Esophagus squamous epithelium (tissue), 5 donors: ENCODE measurements at regions not wholly inside any gene's neighbourhood (a gene's known extent, or its start where the extent isn't known, plus 50 kb on each side); places are given as distances from the start of the nearest gene placed in this dataset.

Experiments
- DNase-seq: peaks from one replicate; lab custom pipeline; 2025; lab: John Stamatoyannopoulos, UW
- H3K27ac ChIP-seq, 4 donors: fragments of 200-600 bp; sonication (generic); one replicate each; pipeline ENCODE4 v1.5.1; 2016 to 2019; ENCODE audit warnings: mild to moderate bottlenecking in 1 of 4
- H3K27me3 ChIP-seq, 4 donors: fragments of 200-600 bp; sonication (generic); 1 replicate in 3 of 4; 2 replicates in 1 of 4; pipeline versions ENCODE4 v1.5.1 to v1.6.0; 2017 to 2021; ENCODE audit warnings: antibody characterized with exemption in 1 of 4
- H3K36me3 ChIP-seq, 3 donors: fragments of 200-600 bp; sonication (generic); one replicate each; pipeline ENCODE4 v1.5.1; 2016 to 2019
- H3K4me1 ChIP-seq, 3 donors: fragments of 200-600 bp; sonication (generic); one replicate each; pipeline ENCODE4 v1.5.1; 2017 to 2019
- H3K4me3 ChIP-seq, 4 donors: fragments of 200-600 bp; sonication (generic); 1 replicate in 3 of 4; 2 replicates in 1 of 4; pipeline ENCODE4 v1.5.1; 2016 to 2019; ENCODE audit warnings: mild to moderate bottlenecking in 2 of 4, moderate library complexity in 1 of 4
- H3K9me3 ChIP-seq, 3 donors: fragments of 200-600 bp; sonication (generic); one replicate each; pipeline ENCODE4 v1.5.1; 2016 to 2019
- POLR2A ChIP-seq, 4 donors: fragments of 450-650 bp; IDR thresholded peaks; one replicate each; pipeline ENCODE4 v1.6.1; 2017; ENCODE audit warnings: antibody characterized with exemption in 4 of 4, mild to moderate bottlenecking in 4 of 4, moderate library complexity in 3 of 4
- WGBS, 2 donors: methylation state at CpG; one replicate each; pipeline ENCODE4 v1.1.5; 2018; 5-methylcytosine and 5-hydroxymethylcytosine counted together
- intact Hi-C: fragments of 100-400 bp; cut with DNase I; formaldehyde crosslinking; loops from one replicate; pipeline ENCODE4 v1.15.0; 2022
- TF ChIP-seq, protein P1 (sequence below), 6 experiments: fragments of 450-650 bp in 4 of 6; fragments of 200-600 bp in 2 of 6; sonication (generic) in 2 of 6; IDR thresholded peaks; one replicate each; pipeline ENCODE4 v1.5.1; 2016 to 2019; ENCODE audit warnings: antibody characterized with exemption in 6 of 6, mild to moderate bottlenecking in 4 of 6, moderate library complexity in 4 of 6
- donor health status: DM: yes; HTN: yes; CAD: no.

DNA sequence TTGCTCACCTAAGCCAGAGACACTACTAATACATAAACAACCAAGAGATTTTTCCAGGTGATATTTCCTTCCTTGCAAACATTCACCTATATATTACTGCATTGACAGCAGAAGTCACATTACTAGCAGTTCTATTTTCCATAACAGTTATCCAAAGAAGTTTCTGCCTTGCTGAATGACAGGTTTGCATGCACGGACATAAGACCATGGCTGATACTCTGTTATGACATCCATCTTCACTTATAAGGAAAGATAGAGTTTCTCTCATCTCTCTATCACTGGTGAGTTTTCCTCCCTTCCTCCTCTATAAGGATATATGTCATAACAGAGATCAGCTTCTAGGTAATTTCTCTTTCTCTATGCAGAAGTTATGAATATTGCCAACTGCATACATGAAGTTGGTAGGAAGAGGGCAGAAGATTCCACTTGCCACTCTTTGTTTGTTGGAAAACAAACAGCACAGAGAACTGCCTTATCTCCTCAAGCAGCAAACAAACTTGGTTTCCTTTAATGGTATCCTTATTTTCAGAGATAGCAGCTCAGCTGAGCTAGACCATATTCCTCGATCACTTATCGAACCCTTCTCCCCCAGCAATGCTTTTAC, 557.0 kb downstream of the VRK1 start:
- H3K27ac ChIP-seq, result no peak overlapping the region
- no peaks in the 10 kb centered on the region for H3K36me3 ChIP-seq
- intact Hi-C loops, result no loop called here
- H3K9me3 ChIP-seq, result no peaks in the 10 kb centered on the region
- WGBS, 2 donors, result 50 to 69% methylated on average over 3 of the region's 3 CpGs
- H3K27me3 ChIP-seq, result peaks cover 0 to 12% (median 0%) of the 10 kb centered on the region in 4 donors
- TF ChIP-seq, protein P1, sequence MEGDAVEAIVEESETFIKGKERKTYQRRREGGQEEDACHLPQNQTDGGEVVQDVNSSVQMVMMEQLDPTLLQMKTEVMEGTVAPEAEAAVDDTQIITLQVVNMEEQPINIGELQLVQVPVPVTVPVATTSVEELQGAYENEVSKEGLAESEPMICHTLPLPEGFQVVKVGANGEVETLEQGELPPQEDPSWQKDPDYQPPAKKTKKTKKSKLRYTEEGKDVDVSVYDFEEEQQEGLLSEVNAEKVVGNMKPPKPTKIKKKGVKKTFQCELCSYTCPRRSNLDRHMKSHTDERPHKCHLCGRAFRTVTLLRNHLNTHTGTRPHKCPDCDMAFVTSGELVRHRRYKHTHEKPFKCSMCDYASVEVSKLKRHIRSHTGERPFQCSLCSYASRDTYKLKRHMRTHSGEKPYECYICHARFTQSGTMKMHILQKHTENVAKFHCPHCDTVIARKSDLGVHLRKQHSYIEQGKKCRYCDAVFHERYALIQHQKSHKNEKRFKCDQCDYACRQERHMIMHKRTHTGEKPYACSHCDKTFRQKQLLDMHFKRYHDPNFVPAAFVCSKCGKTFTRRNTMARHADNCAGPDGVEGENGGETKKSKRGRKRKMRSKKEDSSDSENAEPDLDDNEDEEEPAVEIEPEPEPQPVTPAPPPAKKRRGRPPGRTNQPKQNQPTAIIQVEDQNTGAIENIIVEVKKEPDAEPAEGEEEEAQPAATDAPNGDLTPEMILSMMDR (IDR thresholded peaks at IDR 0.05), result no peak
- no peak for TF ChIP-seq POLR2A (IDR thresholded peaks at IDR 0.05)
- no peak for DNase-seq
- no peaks in the 10 kb centered on the region for H3K4me1 ChIP-seq
- H3K4me3 ChIP-seq, result no peak overlapping the region

DNA sequence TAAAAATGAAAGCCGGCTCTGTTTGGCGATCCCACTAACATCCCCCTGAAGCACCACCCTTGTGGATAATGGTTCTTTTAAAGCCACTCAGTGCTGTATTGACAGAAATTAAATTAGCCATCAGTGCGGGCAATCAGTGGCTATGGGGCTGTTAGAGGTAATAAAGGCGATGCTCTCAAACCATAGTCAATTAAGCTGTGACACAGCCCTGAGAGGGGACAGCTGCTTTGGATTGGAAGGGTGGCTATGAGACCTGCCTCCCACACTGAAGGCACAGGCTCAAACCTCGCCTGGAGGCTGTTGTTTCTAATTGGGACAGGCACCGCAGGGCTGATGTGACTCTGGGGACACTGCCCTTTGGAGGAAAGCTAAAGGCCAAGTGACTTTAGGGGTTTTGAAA, 562.2 kb downstream of the VRK1 start:
- WGBS, 2 donors, result 71 to 86% methylated on average over 1 to 5 of the region's 6 CpGs

DNA sequence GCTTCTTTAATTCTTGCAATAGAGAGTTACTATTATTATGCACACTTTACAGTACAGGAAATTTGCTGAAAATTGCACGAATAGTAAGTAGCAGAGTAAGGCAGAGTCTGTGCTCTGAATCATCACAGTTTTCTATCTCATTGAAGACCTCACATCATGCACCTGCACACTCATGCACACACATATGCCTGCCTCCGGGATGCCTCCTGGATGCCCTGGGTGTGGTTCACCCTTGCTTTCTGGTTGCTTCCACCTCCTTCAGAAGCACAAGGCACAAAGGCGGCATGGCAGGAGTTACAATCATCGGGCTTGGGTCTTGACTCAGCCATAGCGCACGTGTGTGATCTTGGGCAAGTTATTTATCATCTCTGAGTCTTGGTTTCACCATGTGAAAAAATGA, 564.0 kb downstream of the VRK1 start:
- Histone ChIP-seq H3K4me1 (no peaks in the 10 kb centered on the region), H3K4me3 (no peak overlapping the region), H3K27ac (no peak overlapping the region), H3K9me3 (no peaks in the 10 kb centered on the region), H3K36me3 (no peaks in the 10 kb centered on the region), H3K27me3 (peaks cover 0 to 12% (median 0%) of the 10 kb centered on the region in 4 donors)
- DNase-seq, result no peak
- TF ChIP-seq POLR2A (IDR thresholded peaks at IDR 0.05), result no peak
- TF ChIP-seq, protein P1 (IDR thresholded peaks at IDR 0.05), result no peak
- WGBS, 2 donors, result 92% methylated on average over 6 of the region's 6 CpGs
- intact Hi-C loops, result no loop called here

More for the DNA sequence above, 562.2 kb downstream of the VRK1 start:
- TF ChIP-seq, protein P1 (IDR thresholded peaks at IDR 0.05), result no peak
- no peak for TF ChIP-seq POLR2A (IDR thresholded peaks at IDR 0.05)
- DNase-seq, result no peak
- intact Hi-C loops, result no loop called here
- Histone ChIP-seq H3K9me3 (no peaks in the 10 kb centered on the region), H3K4me1 (no peaks in the 10 kb centered on the region), H3K36me3 (no peaks in the 10 kb centered on the region), H3K27me3 (peaks cover 0 to 16% (median 0%) of the 10 kb centered on the region in 4 donors), H3K4me3 (no peak overlapping the region), H3K27ac (no peak overlapping the region)

DNA sequence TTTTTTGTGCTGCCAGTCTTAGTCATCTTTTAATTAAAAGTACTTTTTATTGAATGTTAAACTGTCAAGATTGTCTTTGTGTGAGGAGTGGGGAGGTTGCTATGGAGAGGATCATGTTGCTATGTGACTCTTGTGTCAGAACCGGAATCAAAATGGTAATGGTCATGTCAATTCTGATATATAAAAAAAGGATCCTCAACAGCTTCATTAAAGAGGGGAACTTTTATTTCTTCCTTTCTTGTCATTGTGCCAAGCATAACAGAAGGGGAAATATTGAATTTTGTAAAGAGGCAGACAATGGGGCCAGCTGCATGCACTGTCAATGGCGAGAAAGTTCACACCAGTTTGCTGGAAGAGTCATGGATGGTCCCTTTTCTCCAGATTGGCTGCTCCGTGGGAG, 564.8 kb downstream of the VRK1 start:
- 75 to 77% methylated on average over 3 of the region's 3 CpGs for WGBS, 2 donors
- intact Hi-C loops, result no loop called here
- Histone ChIP-seq H3K27me3 (peaks cover 0 to 12% (median 0%) of the 10 kb centered on the region in 4 donors), H3K9me3 (no peaks in the 10 kb centered on the region), H3K27ac (no peak overlapping the region), H3K4me1 (no peaks in the 10 kb centered on the region), H3K36me3 (no peaks in the 10 kb centered on the region), H3K4me3 (no peak overlapping the region)
- TF ChIP-seq, protein P1 (IDR thresholded peaks at IDR 0.05), result no peak
- TF ChIP-seq POLR2A (IDR thresholded peaks at IDR 0.05), result no peak
- no peak for DNase-seq

DNA sequence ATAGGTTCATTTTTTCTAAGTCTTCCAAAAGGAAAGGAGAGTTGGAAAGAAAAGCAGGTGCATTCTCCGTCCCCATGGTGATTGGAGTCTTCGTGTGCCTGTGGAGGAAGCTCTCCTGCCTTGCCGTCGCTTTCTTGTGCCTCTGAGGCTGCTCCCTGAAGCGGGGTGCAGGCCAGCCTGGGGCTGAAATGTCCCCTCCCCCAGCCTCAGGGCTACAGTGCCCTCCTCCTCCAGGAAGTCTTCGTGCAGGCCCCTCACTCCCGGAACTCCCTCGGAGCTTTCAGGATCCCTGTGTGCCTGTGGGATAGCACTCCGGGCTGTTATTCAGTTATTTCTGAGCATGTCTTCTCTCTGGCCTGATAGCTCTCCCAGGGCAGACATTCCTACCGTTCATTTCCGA, 569.2 kb downstream of the VRK1 start:
- Histone ChIP-seq H3K27ac (no peak overlapping the region), H3K27me3 (peaks cover 0 to 5% (median 0%) of the 10 kb centered on the region in 4 donors), H3K4me1 (no peaks in the 10 kb centered on the region), H3K4me3 (no peak overlapping the region), H3K9me3 (no peaks in the 10 kb centered on the region), H3K36me3 (no peaks in the 10 kb centered on the region)
- intact Hi-C loops, result no loop called here
- TF ChIP-seq, protein P1 (IDR thresholded peaks at IDR 0.05), result no peak
- TF ChIP-seq POLR2A (IDR thresholded peaks at IDR 0.05), result no peak
- DNase-seq, result no peak
- 57 to 67% methylated on average over 7 to 10 of the region's 11 CpGs for whole genome bisulfite sequencing, 2 donors
